Activated CD4-positive, alpha-beta T cell treated with anti-CD3 and anti-CD28 coated beads, Interleukin-2, amount 50 U/mL, for 24 hours (primary cell): ENCODE measurements at regions not wholly inside any gene's neighbourhood (a gene's known extent, or its start where the extent isn't known, plus 50 kb on each side); places are given as distances from the start of the nearest gene placed in this dataset.

Source experiments
- DNase-seq, 2 donors: peaks; one replicate each; pipeline ENCODE4 v3.0.0-alpha.2; 2020; ENCODE audit warnings: low read depth in 1 of 2, low spot score in 1 of 2

GRCh38 chr7:156192921-156193320 lies 380.7 kb upstream of the SHH start:
- no peak for DNase-seq

- no peak for DNase-seq
Observed at GRCh38 chr7:156191090-156191489, 378.8 kb upstream of the SHH start.

DNA sequence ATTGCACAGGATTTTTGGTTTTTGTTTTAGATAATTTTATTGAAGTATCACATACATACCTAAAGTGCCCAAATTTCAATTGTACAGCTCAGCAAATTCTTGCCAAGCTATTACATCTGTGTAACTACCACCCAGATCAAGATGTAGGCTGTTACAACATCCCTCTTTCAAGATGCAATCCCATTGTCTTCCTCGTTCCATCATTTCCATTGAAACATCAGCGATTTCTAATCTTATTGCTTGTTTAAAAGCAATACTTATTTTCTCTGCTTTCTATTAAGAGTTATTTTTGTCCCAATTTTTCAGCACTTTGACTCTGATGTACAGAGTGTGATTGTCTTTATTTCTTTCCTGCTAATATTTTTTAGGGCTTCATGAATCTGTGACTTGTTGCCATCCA lies 372.8 kb upstream of the SHH start:
- no peak for DNase-seq

DNA sequence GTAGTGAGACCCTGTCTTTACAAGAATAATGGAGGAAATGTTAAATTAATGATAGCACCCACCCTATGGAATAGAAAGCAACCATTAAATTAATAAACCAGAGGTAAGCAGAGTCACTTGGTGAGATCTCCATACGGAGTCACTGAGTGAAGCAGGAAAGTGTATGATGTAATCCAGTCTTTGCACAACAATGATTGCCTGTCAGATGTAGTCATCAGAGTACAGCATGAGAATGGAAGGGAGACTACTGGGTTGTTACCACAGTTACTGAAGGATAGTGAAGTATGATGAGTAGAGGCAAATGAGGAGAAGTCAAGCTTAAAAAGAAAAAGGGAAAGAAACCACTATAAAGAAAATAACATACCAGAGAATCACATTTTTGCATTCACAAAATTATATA lies 371.9 kb upstream of the SHH start:
- DNase-seq = no peak

DNA sequence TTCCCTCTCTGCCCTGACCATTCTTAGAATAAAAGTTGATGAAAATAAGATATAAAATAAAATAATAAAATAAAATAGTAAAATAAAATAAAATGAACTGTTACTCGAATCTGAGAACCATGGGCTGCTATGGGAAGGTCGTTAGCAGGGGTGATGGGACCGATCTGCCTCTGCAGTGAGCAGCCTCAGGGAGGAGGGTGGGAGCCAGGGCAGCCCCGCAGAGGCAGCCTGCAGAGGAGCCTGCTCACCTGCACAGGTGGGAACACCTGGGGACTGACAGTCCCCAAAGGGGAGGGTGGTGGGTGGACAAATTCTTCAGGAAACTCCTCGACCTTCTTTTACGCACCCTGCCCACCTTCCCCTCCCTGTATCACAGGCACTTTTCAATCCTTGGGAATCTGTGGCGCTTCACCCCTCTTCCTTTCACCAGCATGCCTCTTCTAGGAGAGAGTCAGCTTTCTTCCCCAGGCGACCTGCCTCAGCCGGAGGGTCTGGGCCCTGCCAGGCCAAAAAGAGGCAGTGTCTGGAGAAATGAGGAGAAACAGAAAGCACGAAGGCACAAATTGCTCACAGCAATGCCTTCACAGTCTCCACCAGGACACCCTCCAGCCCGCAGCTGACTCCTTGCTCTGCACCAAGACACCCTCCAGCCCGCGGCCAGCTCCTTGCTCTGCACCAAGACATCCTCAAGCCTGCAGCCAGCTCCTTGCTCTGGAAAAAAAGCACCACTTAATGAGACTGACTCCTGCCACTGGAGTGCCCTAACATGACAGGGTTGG lies 368.4 kb upstream of the SHH start:
- no peak for DNase-seq

- DNase-seq = no peak
Observed at GRCh38 chr7:156179872-156180390, 367.7 kb upstream of the SHH start.

GRCh38 chr7:156178857-156179256 lies 366.6 kb upstream of the SHH start:
- DNase-seq = no peak

DNA sequence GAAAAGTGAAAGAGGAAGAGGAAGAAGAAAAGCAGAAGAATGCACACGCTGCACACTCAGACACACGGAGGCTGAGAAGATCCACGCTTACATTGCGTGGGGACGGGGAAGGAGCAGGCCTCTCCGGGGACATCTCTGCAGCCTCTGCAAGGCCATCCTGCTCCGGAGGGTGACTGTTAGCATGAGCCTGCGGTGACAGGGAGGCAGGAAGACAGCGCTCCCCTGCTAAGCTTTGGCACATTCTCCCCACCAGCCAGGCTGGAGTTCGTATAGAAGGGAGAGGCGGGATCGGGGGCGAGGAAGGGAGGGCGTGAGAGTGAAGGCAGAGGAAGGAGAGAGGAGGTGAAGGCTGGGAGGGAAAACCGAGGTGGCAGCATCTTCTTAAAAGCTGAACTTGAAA lies 366.0 kb upstream of the SHH start:
- no peak for DNase-seq

- no peak for DNase-seq
Observed at GRCh38 chr7:156177422-156178055, 365.3 kb upstream of the SHH start.

DNA sequence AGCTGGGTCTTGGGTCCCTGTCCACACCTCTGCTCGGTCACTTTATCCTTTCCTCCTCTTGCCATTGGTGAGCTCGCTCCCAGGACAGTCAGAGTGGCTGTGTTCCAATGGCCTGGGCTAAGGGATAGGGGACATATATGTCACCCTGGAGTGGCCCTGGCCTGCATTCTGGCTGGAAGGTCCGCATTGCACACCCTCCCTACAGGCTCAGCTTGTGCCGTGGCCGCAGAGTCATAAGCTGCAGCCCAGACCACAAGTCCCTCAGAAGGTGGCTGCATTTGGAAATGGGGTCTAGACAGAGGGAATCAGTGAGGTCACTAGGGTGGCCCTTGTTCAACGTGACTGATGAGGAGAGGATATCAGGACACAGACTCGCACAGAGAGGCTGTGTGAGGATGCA lies 363.8 kb upstream of the SHH start:
- no peak for DNase-seq

DNA sequence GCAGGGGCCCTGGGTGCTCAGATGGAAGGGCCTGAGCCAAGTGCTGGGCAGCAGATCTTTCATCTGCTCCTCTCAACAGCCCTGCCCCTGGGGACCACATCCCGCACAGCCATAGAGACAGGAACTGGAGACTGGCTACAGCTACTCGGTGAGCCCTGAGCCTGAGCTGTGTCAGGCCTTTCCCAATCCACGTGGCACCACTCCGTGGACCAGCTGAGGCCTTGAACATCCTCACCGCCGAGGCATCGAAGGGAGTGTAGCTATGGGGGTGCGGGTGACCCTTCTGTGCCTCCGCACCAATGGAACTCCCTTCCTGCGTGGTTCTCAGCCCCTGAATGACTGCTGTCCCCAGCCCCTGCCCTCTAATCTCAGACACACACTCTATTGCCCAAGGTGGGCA lies 362.7 kb upstream of the SHH start:
- no peak for DNase-seq

- no peak for DNase-seq
Observed at GRCh38 chr7:156174428-156174827, 362.2 kb upstream of the SHH start.

DNA sequence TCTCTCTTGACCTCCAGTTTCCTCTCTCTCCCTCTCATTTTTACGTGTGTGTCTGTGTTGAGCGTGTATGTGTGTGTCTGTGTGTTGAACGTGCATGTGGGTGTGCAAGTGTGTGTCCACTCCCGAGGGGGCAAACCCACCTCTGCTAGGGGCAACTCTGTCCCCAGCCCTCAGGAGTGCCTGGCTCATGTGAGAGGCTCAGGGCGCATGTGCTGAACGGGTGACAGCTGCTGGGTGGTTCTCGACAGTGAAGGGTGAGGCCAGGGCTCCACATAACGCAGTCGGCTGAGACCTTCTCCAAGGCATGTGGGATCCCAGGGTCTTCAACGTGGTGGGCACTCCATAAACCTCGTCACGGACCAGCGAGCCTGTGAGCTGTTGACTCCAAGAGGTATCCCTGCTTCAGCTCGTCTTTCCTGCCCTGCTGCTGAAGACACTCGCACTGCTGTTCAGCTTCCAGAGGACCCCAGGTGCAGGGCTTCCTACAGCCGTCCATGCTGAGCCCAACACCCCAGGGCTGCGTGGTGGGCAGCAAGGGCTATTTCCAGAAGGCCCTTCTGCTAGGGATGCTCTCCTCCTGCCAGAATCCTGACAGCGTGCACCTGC lies 361.6 kb upstream of the SHH start:
- no peak for DNase-seq

DNA sequence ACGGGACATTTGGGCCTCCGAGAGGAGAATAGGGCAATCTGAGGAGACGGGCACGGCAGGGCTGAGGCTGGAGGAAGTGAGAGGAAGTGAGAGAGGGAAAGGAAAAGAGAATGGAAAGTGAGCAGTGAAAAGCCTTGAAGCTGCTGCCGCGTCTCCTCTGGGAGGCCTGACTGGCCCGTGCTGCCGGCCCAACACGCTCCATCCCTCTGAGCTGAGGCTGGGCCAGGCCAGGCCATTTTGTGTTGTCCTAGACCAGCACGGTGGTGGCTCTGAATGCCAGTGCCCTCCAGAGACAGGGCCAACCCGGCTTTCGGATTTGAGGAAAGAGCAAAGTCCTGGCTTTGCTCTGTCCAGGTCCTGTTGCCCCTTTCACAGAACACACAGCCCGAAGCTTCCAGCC lies 361.1 kb upstream of the SHH start:
- no peak for DNase-seq

DNA sequence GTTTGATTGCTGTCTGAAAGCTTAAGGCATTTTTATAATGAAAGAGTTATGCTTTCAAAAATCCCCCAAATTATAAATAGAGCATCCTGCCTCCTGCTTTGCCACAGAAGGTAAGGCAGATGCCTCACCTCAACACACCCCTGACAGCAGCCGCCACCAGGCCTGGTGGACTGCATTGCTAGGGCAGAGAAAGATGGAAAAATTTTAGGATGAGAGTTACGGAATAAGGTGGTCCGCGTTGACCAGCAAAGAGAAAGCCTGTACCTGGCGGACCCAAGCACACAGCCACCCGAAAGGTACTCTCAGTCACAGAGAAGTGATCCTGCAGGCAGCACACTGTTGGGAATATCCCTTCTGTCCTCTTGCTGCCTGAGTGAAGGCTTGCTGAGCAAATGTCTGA lies 360.4 kb upstream of the SHH start:
- no peak for DNase-seq

DNA sequence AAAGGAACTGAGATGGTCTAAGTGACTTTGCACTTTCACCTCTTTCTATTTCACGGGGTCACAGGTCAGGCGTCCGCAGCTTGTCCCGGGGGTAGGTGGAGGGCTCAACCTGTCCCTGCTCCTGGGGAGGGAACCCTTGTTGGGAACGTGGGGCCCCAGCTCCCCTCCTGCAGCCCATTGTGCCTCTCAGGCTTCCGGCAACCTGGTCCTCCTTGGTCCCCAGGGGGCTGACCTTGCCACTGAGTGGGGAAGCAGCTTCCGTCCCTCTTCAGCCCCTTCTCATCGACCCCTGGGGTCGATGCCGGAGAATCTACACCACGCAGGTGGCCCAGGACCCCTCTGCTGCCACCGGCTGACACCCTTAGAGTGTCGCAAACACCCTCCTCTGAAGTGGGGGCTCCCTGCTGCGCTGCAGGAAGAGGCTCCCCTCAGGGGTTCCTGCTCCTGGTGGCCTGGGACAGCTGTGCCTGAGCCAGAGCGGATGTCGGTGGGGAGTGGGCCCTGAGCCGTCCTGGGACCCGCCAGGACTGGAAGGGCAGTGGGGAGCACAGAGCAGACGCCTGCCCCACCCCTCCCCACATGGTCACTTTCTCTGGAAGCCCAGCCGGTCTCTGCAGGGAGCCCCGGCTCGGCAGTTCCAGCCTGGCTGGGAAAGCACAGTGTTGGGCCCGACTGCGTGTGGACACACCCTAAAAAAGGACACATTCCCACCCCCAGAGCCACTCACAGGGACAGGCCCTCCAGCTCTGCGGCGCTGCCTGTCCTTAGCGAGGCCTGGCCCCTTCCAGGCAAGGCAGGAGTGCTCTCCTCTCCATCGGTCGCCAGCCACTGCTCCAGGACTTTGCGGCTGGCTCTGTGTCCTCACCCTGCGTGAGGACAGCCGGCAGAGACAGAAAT lies 357.5 kb upstream of the SHH start:
- no peak for DNase-seq

DNA sequence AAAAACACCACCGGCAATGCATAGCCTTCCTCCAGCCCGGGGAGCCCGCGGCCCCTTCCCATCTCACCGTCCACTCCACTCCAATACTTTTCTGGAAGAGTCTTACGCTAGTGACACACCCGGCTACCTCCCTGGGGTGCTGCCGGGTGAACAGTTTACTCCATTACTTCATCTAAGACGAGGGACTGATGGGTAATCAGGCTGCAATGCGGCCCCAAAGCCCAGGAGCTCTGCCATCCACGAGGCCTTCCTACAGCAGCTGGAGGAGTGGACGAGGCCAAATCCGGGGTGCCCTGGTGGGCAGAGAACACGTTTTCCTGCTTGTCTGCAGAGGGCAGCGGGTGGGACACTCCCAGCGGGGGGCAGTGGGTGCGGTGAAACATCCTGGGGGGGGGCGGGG lies 356.2 kb upstream of the SHH start:
- no peak for DNase-seq

DNA sequence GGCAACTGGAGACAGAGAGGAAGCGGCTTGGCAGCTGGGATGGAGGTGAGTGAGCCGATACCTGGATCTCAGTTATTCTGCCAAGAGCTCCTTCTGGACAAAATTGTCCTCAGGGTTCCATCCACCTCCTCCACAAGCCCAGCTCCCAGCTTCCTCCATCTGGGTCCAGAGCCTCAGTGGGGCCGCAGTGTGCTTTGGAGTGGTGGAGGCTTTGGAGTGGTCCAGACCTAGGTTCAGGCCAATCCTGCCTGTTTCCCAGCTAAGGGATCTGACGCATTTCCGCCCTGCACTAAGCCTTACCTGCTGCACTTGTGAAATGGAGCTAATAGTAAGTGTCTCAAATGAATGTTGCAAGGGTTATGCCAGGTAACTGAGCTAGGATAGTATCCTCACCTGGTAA lies 355.7 kb upstream of the SHH start:
- no peak for DNase-seq

- no peak for DNase-seq
Observed at GRCh38 chr7:156167417-156167807, 355.1 kb upstream of the SHH start.

DNA sequence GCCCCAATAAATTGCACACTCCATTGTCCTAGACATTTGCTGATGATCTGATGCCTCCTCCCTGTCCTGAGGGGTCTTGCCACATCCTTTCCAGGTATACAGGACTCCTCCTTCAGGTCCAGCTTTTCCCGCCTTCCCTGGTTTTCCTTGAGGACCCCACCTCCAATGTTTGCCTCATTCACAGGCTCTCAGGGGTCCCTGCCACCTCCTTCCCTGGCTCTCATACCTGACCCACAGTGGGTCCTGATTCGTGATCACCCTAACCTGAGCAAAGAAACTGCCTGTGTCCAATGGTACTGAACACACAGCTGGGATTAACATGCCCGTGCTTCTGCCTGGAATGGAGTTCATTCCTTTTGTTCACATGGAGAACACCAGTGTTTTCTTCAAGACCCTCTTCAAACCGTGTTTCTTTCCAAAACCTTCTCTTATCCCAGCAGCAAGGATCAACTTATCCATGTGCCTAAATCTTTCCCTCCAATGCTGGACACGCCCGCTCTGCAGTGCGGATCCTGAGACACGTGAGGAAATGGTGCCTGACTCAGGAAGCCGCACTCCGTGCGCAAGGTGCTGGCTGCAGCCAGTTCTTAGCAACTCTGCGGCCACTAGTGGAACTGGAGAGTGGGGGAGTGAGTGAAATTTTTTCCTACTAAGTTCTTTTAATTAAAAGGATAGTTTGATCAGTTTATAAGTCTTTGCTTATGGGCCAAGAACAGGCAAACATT lies 354.6 kb upstream of the SHH start:
- DNase-seq = no peak

DNA sequence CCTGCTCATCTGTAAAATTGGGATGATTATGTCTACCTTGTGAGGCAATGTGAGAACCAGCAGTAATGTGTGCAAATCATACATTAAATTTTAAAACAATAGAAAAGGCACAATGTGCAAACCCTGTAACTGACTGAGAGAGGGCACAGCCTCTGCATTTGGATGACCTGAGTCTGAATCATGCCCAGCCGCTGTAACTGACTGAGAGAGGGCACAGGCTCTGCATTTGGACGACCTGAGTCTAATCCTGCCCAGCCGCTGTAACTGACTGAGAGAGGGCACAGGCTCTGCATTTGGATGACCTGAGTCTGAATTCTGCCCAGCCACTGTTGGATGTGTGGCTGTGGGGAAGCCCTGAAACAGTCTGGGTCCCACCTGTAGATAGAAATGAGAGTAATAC lies 351.5 kb upstream of the SHH start:
- DNase-seq = no peak
